GM21515 (cell line): ENCODE measurements at regions not wholly inside any gene's neighbourhood (a gene's known extent, or its start where the extent isn't known, plus 50 kb on each side); places are given as distances from the start of the nearest gene placed in this dataset.
"Not testable (repeated sequence)": the region's sequence is repeated elsewhere in the genome, so short reads cannot be mapped to it uniquely, and the experiment has no call there.

Experiments
- ATAC-seq: cut with Tn5 transposase; IDR thresholded peaks from one replicate; pipeline ENCODE4 v1.9.1; 2021; ENCODE audit not compliant: unreplicated experiment

GRCh38 chr11:134659882-134660281 is 247.8 kb upstream of the B3GAT1 start:
- ATAC-seq, result no peak

- ATAC-seq, result no peak
These were observed 246.6 kb upstream of the B3GAT1 start for GRCh38 chr11:134658481-134659225.

- ATAC-seq, result no peak
These were observed 245.6 kb upstream of the B3GAT1 start for GRCh38 chr11:134657631-134658030.

- ATAC-seq, result no peak
These were observed 245.0 kb upstream of the B3GAT1 start for GRCh38 chr11:134656861-134657540.

GRCh38 chr11:134656086-134656840 is 244.2 kb upstream of the B3GAT1 start:
- ATAC-seq, result not testable (repeated sequence)

GRCh38 chr11:134655189-134655989 is 243.3 kb upstream of the B3GAT1 start:
- ATAC-seq, result no peak

GRCh38 chr11:134654161-134654915 is 242.3 kb upstream of the B3GAT1 start:
- no peak for ATAC-seq

- ATAC-seq, result no peak
These were observed 240.7 kb upstream of the B3GAT1 start for GRCh38 chr11:134652586-134653255.

GRCh38 chr11:134647066-134647743 is 235.2 kb upstream of the B3GAT1 start:
- no peak for ATAC-seq

GRCh38 chr11:134646561-134646960 is 234.5 kb upstream of the B3GAT1 start:
- ATAC-seq, result no peak

- ATAC-seq, result no peak
These were observed 233.5 kb upstream of the B3GAT1 start for GRCh38 chr11:134645576-134645975.

GRCh38 chr11:134644476-134645456 is 232.7 kb upstream of the B3GAT1 start:
- ATAC-seq, result no peak

- ATAC-seq, result no peak
These were observed 231.3 kb upstream of the B3GAT1 start for GRCh38 chr11:134643115-134644012.

- no peak for ATAC-seq
These were observed 230.2 kb upstream of the B3GAT1 start for GRCh38 chr11:134642206-134642605.

GRCh38 chr11:134640971-134641968 is 229.2 kb upstream of the B3GAT1 start:
- no peak for ATAC-seq

- ATAC-seq, result no peak
These were observed 228.5 kb upstream of the B3GAT1 start for GRCh38 chr11:134640536-134640935.
